IPS DF 19.7 (cell line): ENCODE measurements at regions not wholly inside any gene's neighbourhood (a gene's known extent, or its start where the extent isn't known, plus 50 kb on each side); places are given as distances from the start of the nearest gene placed in this dataset.

Experiments used
- DNase-seq: peaks from one replicate; pipeline ENCODE4 v3.0.0-alpha.2; 2013; ENCODE audit warnings: low read depth, low spot score

- no peak for DNase-seq
Measured at GRCh38 chr13:95497381-95497807, 55.1 kb upstream of the CLDN10 start.

GRCh38 chr13:95498886-95499285 is 53.6 kb upstream of the CLDN10 start:
- no peak for DNase-seq

GRCh38 chr13:95499811-95500712 is 52.5 kb upstream of the CLDN10 start:
- no peak for DNase-seq

GRCh38 chr13:95502216-95502615 is 50.3 kb upstream of the CLDN10 start:
- DNase-seq, result no peak
